ENCODE measurements at regions not wholly inside any gene's neighbourhood (a gene's known extent, or its start where the extent isn't known, plus 50 kb on each side); places are given as distances from the start of the nearest gene placed in this dataset.

DNA sequence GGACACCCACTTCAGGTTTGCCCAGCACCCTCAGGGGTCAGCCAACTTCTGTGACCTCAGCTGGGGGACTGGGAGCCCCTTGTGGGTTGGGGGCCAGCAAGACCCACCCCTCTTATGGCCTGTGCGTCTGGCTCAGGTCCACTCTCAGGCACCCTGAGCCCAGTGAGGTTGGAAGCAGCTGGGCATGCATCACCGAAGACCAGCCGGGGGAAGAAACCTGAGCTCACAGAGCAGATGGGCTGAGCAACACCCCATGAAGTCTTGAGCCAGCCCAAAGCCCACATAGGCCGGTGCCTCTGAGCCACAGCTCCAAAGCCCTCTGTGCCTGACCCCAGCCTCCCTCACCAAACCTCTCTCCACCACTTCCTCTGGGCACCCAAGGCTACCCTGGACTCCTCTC lies 166.7 kb downstream of the RBFOX3 start:
- no peak for DNase-seq (ENCODE audit: low spot score)

DNA sequence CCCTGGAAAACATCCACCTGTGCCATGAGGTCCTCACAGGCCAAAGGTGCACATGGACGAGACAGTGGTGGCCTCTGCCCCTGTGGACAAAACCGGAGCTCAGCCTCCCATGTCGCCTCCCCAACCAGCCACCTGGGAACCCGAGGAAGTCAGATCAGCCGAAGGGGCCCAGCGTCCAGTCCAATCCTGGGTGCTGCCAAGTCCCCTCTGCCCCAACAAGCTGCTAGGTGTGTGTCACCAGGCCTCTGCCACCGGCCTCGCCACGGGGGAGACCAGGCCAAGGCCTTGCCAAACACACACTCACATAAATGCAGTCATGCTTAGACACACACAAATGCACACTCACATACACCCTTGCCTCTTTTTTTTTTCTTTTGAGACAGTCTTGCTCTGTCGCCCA lies 167.8 kb downstream of the RBFOX3 start:
- no peak for DNase-seq (ENCODE audit: low spot score)

DNA sequence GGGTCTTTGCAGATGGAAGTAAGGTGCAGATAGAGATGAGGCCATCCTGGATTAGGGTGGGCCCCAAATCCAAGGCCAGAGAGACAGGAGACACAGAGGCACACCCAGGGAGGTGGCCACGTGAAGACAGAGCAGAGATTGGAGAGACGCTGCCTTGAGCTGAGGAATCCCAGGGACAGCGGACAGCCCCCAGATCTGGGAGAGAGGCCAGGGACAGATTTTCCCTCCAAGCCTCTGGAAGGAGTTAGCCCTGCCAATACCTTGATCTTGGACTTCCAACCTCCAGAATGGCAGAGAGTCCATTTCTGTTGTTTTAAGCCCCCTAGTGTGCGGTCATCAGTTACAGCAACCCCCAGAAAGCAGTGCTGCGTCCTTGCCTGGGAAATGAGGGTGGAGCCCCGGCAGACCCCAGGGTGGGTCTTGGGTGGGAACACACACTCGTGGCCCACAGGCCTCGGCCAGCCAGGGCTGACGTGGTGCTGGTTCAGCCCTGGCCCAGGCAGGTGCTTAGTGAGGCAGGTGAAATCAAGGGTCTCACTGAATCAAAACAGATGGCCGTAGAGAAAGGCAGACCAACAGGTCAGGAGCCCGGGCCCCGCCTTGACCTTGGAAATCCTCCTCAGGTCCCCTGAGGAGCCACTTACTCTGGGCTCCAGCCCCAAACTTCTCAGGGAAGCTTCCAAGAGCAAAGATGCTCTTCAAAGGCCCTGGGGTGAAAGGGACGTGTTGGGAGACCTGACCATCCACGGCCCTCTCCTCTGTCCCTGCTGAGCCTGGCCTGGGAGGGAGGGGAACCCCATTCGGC lies 169.3 kb downstream of the RBFOX3 start:
- no peak for DNase-seq (ENCODE audit: low spot score)

DNA sequence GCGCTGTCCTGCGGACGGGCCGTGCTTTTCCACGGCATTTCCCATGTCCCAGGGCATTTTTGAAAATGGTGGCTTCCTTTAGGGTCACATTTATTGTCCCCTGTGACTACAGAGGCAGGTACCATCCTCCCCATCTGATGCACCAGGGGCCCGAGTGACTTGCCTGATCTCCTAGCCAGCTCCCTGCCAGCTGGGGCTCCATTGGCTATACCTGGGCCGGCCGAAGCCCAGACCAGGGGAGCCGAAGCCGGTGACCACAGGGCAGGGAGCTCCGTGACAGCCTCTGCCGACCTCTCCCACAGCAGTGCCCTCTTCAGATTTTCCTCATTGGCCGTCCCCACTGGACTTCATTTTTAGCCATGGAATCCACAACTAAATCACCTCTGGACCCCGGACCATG lies 170.6 kb downstream of the RBFOX3 start:
- DNase-seq (ENCODE audit: low spot score): no peak

DNA sequence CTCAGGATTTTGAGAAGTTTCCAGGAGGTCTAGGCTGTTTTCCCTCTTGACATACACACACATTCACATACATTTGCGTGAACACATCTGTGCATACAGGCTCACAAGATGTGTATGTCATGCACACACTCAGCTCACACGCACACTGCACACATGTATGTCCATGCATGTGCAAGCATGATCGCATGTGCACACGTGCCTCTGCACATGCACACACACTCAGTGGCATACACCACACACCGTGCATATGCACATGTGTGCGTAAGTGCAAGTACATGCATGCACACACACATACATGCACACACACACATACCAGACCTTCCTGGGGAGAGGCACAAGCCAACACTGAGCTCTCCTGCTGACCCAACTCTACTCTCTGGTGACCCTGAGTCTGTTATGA lies 171.4 kb downstream of the RBFOX3 start:
- no peak for DNase-seq (ENCODE audit: low spot score)

DNA sequence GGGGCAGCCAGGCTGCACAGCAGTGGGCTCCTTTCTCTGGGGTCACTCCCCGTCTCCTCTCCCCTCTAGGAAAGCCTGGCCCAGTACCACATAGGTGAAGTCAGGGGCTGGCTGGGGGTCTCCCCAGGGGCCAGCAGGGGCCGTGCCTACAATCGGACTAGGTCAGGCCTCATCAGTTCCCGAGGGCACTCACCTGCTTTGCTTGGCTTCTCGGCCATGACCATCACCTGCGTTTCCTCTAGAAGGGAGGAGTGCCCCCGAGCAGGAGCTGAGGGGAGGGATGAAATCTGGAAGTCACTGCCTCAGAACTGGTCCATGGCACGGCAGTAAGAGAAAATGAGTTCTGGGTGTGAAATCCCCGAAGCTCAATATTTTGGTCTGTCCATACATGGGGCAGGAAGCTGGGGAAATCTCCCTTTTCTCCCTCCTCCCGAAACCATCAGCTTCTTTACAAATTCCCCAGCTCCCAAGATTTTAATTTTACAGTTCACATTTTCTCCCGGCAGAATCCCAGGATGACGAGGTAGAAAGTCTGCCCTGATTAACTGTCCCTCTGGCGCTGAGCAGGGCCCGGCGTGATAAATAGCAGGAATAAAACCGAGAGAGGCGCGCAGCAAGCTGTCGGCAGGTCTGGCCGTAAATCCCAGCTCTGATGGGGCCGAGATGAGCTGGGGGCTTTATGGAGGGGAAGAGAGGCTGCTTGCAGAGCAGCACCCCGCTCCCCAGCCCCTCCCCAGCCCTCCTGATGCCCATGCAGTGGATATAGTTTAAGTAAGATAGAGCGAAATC lies 172.1 kb downstream of the RBFOX3 start:
- no peak for DNase-seq (ENCODE audit: low spot score)

DNA sequence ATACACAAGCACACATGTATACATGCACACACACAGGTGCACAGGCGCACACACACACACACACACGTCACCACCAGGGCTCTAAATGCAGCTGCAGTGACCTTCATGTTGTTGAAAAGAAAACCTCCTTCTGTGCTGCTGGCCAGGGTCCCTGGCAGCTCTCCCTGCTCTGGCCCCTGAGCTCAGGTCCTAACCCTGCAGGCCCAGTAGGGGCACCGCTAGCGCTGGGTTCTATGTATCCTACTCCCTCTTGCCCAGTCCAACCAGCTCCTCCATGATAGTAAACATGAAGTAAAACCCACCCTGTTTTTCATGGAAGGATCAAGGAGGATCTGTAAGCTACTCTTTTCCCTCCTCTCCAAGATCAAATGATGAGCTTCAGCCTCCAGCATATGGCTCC lies 172.8 kb downstream of the RBFOX3 start:
- DNase-seq (ENCODE audit: low spot score): no peak

DNA sequence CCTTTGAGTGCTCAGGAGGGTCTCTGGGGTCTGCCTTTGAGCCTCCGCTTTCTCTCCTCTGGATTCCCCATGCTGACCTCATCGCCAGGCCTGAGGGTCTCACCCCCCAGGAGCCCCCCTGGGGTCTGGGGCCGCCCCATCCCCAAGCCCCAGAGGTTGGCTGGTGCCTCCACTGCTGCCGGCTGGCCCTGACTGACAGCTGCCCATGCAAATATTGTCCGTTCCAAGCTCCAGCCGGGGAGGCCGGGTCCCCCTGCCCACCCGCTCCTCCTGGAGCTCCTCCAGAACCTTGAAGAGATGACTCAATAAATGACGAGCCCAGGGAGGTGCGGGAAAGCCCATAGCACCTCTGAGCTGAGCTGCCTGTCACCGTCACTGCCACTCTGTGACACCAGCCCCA lies 173.8 kb downstream of the RBFOX3 start:
- no peak for DNase-seq (ENCODE audit: low spot score)

DNA sequence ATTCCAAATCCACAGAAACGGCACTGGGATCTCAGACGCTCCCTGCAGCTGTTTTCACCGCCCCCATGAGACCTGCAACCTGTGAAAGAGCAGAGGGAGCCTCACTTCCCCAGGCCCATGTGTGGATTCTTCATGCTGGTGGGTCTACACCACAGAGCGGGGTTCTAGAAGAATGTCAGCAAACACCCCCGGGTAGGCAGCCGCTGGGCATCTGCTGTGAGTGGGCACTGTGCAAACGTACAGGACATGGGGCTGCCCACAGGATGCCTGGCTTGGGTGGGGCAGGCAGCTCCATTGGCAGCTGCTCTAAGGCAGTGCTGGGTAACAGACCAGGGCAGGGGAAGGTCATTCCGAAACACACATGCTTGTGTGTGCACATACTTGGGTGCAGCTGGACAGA lies 174.9 kb downstream of the RBFOX3 start:
- no peak for DNase-seq (ENCODE audit: low spot score)

DNA sequence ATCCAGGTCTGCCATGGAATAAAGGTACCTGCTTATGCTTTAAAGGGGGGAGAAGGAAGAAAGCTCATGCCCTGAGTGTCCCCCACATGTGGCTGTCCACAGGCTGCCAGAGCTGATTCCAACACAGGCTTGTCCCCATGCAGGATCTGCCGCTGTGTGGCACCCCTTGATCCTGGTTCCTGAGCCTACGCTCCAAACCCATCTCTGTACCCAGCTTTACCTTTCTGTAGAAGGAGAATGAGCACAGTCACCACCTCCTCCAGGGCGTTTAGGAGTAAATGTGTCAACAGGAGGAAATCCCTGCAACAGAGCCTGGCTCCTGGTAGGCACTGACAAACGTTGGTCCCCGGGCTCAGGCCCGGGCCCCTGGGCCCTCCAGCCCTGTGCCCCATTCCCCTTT lies 175.6 kb downstream of the RBFOX3 start:
- DNase-seq (ENCODE audit: low spot score): no peak

DNA sequence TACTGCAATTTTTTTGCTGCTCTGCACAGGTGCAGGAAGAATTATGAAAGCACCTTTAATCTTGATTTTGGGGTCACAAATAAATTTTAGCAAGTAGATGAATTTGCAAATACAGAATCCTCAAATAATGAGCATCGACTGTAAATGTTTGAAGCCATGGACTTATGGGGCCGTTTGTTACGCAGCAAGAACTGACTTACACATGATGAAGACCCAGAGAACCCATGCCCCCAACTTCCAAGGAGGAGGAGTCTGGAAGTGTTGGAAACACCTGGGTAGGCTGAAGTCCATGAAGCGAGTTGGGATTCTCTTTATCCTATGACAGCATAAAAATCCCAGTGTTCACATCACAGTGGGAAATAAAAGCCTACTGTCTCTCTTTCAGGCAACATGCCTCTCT lies 176.6 kb downstream of the RBFOX3 start:
- no peak for DNase-seq (ENCODE audit: low spot score)

DNA sequence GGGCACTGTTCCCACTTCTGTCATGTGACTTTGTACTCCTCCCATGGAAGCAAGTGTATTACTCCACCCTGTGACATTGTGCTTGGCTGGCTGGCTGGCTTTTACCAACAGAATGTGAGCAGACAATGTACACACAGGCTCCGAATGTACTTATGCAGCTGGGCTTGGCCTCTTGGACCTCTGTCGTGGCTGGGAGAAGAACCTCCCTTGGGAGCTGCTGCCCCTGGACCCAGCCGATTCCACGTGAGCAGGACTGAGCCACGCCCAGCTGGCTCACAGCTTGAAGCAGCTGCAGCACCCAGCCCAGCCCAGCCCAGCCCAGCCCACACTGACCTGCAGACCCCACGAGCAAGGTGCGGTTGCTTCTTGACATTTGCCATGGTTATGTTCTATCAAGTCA lies 177.5 kb downstream of the RBFOX3 start:
- DNase-seq (ENCODE audit: low spot score): no peak

DNA sequence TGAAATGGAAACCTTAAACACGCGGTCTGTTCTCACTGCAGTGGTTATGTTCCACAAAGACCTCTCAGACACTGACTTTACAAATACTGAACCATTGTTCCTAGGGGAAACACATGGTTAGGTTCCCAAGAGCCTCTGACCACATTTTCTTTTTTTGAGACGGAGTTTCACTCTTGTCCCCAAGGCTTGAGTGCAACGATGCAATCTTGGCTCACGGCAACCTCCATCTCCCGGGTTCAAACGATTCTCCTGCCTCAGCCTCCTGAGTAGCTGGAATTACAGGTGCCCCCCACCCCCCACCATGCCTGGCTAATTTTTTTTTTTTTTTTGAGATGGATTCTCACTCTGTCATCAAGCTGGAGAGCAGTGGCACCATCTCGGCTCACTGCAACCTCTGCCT lies 179.7 kb downstream of the RBFOX3 start:
- DNase-seq (ENCODE audit: low spot score): no peak

DNA sequence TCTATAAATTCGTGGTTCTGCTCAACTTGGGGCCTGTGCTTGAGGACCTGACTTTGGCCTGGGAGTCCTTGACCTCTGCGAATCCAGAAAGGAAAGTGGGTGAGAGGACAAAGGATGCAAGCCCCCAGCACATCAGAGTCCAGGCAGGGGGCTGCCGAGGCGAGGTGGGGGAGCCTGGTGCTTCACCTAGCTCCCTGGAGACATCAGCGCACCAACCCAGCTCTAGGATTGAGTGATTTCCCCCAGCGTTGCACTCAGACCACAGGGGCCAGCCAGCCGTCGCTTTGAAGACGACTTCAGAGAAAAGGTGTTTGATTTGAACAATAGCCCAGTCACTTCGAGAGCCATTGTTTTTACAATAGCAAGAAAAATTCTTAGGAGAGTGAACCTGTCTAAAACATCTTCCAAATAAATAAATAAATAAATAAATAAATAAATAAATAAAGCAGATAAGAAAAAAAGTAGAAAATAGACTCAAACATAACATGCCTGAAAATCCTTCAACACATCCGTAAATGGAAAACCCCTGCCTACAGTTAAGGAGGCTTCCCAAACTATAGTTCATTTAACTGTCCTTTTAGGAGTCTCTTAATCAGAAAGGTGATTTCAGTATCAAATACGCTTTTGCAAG lies 180.9 kb downstream of the RBFOX3 start:
- DNase-seq (ENCODE audit: low spot score): no peak

DNA sequence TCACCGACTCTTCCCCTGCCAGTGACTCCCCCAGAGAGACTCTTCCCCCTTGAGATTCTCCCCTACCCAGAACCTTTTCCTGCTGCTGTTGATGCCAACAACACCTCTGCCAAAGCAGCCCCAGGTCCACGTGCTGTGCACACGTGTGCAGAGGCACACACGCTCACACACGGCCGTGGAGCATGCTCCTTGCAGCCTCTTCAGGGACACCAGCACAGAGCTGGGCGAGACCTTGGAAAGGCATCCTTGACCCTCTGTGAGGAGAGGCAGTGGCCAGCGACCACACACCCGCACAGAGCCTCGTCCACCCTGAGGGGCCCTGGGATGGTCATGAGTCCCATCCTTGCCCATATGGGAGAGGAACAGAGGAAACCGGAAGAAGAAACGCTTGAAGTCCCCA lies 181.9 kb downstream of the RBFOX3 start:
- DNase-seq (ENCODE audit: low spot score): no peak

DNA sequence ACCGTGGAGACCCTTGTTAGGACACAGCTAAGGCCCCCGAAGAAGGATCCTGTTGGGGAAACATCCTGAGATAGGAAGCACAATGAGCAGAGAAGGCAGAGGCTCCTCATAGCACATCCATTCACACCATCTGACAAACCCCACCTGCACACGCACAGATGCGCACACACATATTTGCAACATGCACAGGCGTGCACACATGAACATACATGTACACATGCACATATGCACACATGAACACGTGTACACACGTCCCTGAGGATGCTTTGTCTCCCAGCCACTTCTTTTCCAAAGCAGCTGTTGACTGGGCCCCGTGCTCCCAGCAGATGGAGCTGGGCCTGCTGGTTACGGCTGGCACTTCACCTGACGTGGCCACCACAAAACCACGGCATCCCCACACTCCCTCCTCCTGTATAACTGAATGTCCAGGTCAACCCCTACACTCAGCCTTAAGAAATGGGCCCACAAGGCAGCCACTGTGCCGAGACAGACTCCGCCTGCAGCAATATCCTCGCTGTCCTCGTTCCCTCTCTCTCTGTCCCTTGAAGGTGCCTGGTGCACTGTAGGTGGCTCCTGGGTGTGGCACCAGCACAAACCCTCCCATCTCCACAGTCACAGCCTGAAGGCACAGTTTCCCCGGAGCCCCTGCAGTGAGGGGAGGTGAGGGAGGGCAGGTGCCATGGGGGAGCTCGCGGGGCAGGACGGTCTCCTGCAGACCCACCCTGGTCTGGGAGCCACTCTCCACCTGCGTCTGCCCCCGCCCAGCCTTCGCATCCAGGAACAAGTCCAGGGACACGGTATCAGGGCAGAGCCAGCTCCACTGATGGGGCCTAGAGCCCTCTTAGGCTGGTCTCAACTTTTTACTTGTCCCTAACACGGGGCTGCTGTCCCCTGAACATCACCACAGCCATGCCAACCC lies 183.0 kb downstream of the RBFOX3 start:
- DNase-seq (ENCODE audit: low spot score): no peak

DNA sequence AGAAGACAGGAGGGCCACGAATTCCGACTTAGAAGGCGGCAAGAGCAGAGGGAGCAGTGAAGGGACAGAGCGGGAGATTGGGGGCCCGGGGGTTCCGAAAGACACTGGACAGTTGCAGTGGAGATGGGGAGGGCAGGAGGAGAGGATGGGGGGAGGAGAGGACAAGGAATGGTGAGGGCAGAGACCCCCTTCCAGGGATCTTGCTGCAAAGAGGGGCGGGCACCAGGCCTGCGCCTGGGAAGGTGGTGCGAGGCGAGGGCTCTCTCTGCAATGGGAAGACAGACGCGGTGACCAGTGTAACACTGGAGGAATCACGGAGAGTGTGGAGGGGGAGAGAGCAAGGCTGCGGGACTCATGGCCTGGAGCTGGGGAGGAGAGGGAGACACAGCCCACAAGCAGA lies 185.2 kb downstream of the RBFOX3 start:
- no peak for DNase-seq (ENCODE audit: low spot score)

DNA sequence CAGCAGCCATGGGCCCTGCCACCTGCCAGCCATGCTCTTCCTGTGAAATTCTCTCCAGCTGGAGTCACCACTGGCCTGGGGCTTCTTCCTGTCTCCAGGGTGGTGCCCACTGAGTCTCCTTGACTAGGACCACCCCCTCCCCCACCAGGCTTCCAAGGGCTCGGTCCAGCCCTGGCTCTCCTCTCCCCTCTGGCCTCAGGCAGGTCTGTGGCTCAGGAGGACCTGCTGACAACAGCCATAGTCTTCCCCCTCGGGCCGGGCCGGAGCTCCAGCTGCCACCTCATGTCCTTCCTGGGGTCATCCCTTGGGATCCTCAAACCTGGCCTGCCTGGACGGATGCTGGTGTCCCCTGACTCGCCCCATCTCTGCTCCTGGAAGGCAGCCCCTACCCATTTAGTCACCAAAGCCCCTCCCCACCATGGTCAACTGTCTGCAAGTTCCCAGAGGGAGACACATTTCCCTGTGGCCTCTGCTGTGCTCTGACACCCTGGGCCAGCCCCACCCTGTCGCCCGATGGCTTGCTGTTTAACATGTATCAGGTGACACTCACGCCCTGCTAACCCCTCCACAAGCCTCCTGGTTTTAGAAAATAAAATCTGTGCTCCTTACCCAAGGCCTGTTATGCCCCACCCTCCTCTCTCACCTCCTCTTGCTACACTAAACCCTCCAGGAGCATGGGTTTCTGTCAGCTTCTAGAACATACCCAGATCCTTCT lies 186.2 kb downstream of the RBFOX3 start:
- DNase-seq (ENCODE audit: low spot score): no peak

DNA sequence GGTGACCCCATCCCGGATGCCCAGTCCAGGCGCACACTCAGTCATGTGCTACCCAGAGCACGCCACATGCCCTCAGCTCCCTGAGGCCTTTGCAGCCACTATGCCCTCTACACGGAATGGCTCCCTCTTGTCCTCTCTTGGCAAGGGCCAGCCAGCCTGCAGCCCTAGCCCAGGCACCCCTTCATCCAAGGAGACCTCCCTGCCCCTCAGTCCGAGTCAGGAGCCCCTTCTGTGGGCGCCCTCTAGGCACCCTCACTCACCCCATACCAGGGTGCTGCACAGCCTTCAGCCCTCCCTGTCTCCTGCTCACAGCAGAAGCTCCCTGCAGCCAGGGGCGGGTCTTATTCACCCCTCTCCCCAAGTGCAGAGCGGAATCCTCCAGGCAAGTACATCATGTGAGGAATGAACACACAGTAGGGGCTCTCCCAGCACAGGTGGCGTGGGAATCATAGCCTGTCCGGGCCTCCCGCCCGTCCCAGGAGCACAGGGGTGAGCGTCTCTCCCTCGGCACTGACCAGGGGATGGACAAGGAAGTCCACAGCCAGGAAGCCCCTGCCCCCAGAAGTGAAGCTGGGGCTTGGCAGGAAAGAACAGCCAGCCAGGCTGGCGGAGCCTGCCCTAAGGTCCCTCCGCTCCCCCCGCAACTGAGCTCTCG lies 186.9 kb downstream of the RBFOX3 start:
- no peak for DNase-seq (ENCODE audit: low spot score)

DNA sequence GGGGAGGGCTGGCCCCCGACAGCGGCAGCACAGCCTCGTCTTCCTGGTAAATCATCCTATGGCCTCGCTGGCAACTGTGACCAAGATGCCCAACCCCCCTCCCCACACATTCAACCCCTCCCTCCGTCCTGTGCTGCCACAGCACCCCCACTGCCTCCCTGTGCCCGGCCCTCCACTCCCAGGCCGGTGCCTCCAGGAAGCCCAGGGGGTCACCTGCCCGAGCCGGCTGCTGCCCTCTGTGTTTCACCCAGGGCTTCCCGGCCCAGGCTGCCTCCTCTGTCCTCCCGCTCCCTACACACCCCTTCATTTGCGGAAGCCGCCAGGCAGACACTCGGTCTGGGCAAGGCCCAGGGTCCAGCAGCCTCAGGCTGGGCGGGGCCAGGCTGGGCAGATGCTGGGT lies 188.6 kb downstream of the RBFOX3 start:
- no peak for DNase-seq (ENCODE audit: low spot score)
